ENCODE measurements at regions not wholly inside any gene's neighbourhood (a gene's known extent, or its start where the extent isn't known, plus 50 kb on each side); places are given as distances from the start of the nearest gene placed in this dataset.

GRCh38 chr12:131482199-131482598 is 228.7 kb upstream of the SFSWAP start:
- TF ChIP-seq CTCF (IDR thresholded peaks at IDR 0.05; ENCODE audit: insufficient read depth, low read length, severe bottlenecking) = no peak
- FAIRE-seq = no peak
- no peak for DNase-seq (ENCODE audit: low read depth)
- Histone ChIP-seq H3K4me3 (ENCODE audit: low read depth, low read length) (no peak overlapping the region), H3K27me3 (ENCODE audit: control insufficient read depth, insufficient read depth, low read length) (no peaks in the 10 kb centered on the region), H3K36me3 (ENCODE audit: control insufficient read depth, insufficient read depth, low read length) (no peaks in the 10 kb centered on the region)

GRCh38 chr12:131482686-131483085 is 228.2 kb upstream of the SFSWAP start:
- FAIRE-seq (no peak), DNase-seq (ENCODE audit: low read depth) (no peak)
- Histone ChIP-seq H3K27me3 (ENCODE audit: control insufficient read depth, insufficient read depth, low read length) (no peaks in the 10 kb centered on the region), H3K36me3 (ENCODE audit: control insufficient read depth, insufficient read depth, low read length) (no peaks in the 10 kb centered on the region), H3K4me3 (ENCODE audit: low read depth, low read length) (no peak overlapping the region)
- TF ChIP-seq CTCF (IDR thresholded peaks at IDR 0.05; ENCODE audit: insufficient read depth, low read length, severe bottlenecking) = no peak

- no peak for TF ChIP-seq CTCF (IDR thresholded peaks at IDR 0.05; ENCODE audit: insufficient read depth, low read length, severe bottlenecking)
- DNase-seq (ENCODE audit: low read depth) (no peak), FAIRE-seq (no peak)
- Histone ChIP-seq H3K36me3 (ENCODE audit: control insufficient read depth, insufficient read depth, low read length) (no peaks in the 10 kb centered on the region), H3K27me3 (ENCODE audit: control insufficient read depth, insufficient read depth, low read length) (no peaks in the 10 kb centered on the region), H3K4me3 (ENCODE audit: low read depth, low read length) (no peak overlapping the region)
Observed at GRCh38 chr12:131486451-131487230, 224.2 kb upstream of the SFSWAP start.

GRCh38 chr12:131487388-131488124 is 223.3 kb upstream of the SFSWAP start:
- Histone ChIP-seq H3K4me3 (ENCODE audit: low read depth, low read length) (no peak overlapping the region), H3K36me3 (ENCODE audit: control insufficient read depth, insufficient read depth, low read length) (no peaks in the 10 kb centered on the region), H3K27me3 (ENCODE audit: control insufficient read depth, insufficient read depth, low read length) (no peaks in the 10 kb centered on the region)
- FAIRE-seq (peak; percentile 85), DNase-seq (ENCODE audit: low read depth) (peak; percentile 47)
- no peak for TF ChIP-seq CTCF (IDR thresholded peaks at IDR 0.05; ENCODE audit: insufficient read depth, low read length, severe bottlenecking)

GRCh38 chr12:131489718-131490117 is 221.2 kb upstream of the SFSWAP start:
- no peaks in the 10 kb centered on the region for H3K27me3 ChIP-seq (ENCODE audit: control insufficient read depth, insufficient read depth, low read length)
- DNase-seq (ENCODE audit: low read depth) = no peak

More at GRCh38 chr12:131489718-131490117, 221.2 kb upstream of the SFSWAP start:
- Histone ChIP-seq H3K36me3 (ENCODE audit: control insufficient read depth, insufficient read depth, low read length) (no peaks in the 10 kb centered on the region), H3K4me3 (ENCODE audit: low read depth, low read length) (no peak overlapping the region)
- no peak for FAIRE-seq
- TF ChIP-seq CTCF (IDR thresholded peaks at IDR 0.05; ENCODE audit: insufficient read depth, low read length, severe bottlenecking) = no peak
